HepG2 (cell line): ENCODE measurements at regions not wholly inside any gene's neighbourhood (a gene's known extent, or its start where the extent isn't known, plus 50 kb on each side); places are given as distances from the start of the nearest gene placed in this dataset.

Experiments
- ATAC-seq: fragments of 200-7000 bp; cut with Tn5 transposase; 3 replicates; pipeline ENCODE4 v1.9.1; 2020; ENCODE audit warnings: mild to moderate bottlenecking, moderate library complexity
- BruUV-seq: library from RNA; stranded (reverse); fragments of 400-500 nt; replicated peaks from 2 replicates; lab custom pipeline; 2021; lab: Mats Ljungman, UMichigan
- CTCF ChIA-PET: fragments of 300-600 bp; formaldehyde crosslinking; extraction: SDS; loops from one replicate; lab custom pipeline; 2021; ENCODE audit warnings: low total read pairs, inconsistent platforms, low intra/inter-chr PET ratio; lab: Yijun Ruan, JAX
- POLR2A ChIA-PET: fragments of 350-600 bp; sonication (Branson Sonifier 250); formaldehyde crosslinking; loops from one replicate; lab custom pipeline; 2020; ENCODE audit warnings: antibody characterized with exemption, inconsistent platforms; lab: Yijun Ruan, JAX
- DNase-seq: peaks from one replicate; pipeline ENCODE4 v3.0.0-alpha.2; 2015; ENCODE audit warnings: low spot score
- FAIRE-seq: peaks from 3 replicates; lab custom pipeline; 2011; peaks lifted over from hg19 to GRCh38; lab: Jason Lieb, UNC
- H2AFZ ChIP-seq: one replicate; pipeline ENCODE4 v1.6.1; 2011; ENCODE audit warnings: low read length, inconsistent platforms
- H3K27ac ChIP-seq: fragments of 300-600 bp; 3 replicates; pipeline ENCODE4 v1.8.0; 2011; ENCODE audit warnings: mixed run types, mild to moderate bottlenecking, mixed read lengths, low read length, inconsistent platforms; ENCODE audit not compliant: insufficient read depth; ENCODE audit errors: extremely low read length
- H3K27me3 ChIP-seq, 2 experiments: fragments of 200-600 bp in 1 of 2; 2 replicates in 1 of 2; 3 replicates in 1 of 2; pipeline versions ENCODE4 v1.6.0 to v1.8.0; 2011; ENCODE audit warnings: low read length in 2 of 2, mild to moderate bottlenecking in 2 of 2, moderate library complexity in 2 of 2, inconsistent platforms in 1 of 2; ENCODE audit not compliant: insufficient read depth in 2 of 2, control insufficient read depth in 1 of 2
- H3K36me3 ChIP-seq, 2 experiments: fragments of 200-600 bp in 1 of 2; replicated peaks in 1 of 2; 2 replicates in 1 of 2; 3 replicates in 1 of 2; pipeline versions ENCODE4 v1.5.1 to v1.8.0; 2011; ENCODE audit warnings: low read length in 2 of 2, inconsistent platforms in 1 of 2; ENCODE audit not compliant: insufficient read depth in 2 of 2, control insufficient read depth in 1 of 2
- H3K4me1 ChIP-seq: 2 replicates; pipeline ENCODE4 v1.5.1; 2012; ENCODE audit warnings: low read length, inconsistent platforms; ENCODE audit not compliant: insufficient read depth
- H3K4me2 ChIP-seq: 2 replicates; pipeline ENCODE4 v1.6.0; 2011; ENCODE audit warnings: low read depth, low read length, inconsistent platforms
- H3K4me3 ChIP-seq, 3 experiments: fragments of 200-600 bp in 1 of 3; sonication (generic), shearing (Covaris generic) in 1 of 3; replicated peaks in 1 of 3; 2 replicates each; pipeline ENCODE4 v1.5.1; 2011 to 2016; ENCODE audit warnings: low read length in 3 of 3, inconsistent platforms in 2 of 3, low read depth in 2 of 3, mild to moderate bottlenecking in 2 of 3, control low read depth in 1 of 3, mixed read lengths in 1 of 3; ENCODE audit not compliant: insufficient read depth in 1 of 3
- H3K79me2 ChIP-seq: one replicate; pipeline ENCODE4 v1.6.1; 2011; ENCODE audit warnings: low read length, inconsistent platforms; ENCODE audit not compliant: insufficient read depth
- H3K9ac ChIP-seq: 2 replicates; pipeline ENCODE4 v1.6.0; 2011; ENCODE audit warnings: mild to moderate bottlenecking, low read depth, low read length, inconsistent platforms; ENCODE audit not compliant: insufficient read depth
- H3K9me3 ChIP-seq: 2 replicates; pipeline ENCODE4 v1.5.1; 2012; ENCODE audit warnings: mild to moderate bottlenecking, low read length
- H4K20me1 ChIP-seq: 2 replicates; pipeline ENCODE4 v1.6.0; 2011; ENCODE audit warnings: inconsistent platforms, mild to moderate bottlenecking, low read length, moderate library complexity; ENCODE audit not compliant: insufficient read depth
- ATF7 ChIP-seq, 2 experiments: fragments of 450-650 bp in 1 of 2; sonication (generic) in 1 of 2; formaldehyde crosslinking in 1 of 2; IDR thresholded peaks; 2 replicates each; pipeline versions ENCODE4 v1.4.0 to v1.6.1; 2016 to 2020; ENCODE audit warnings: antibody characterized with exemption in 1 of 2, mild to moderate bottlenecking in 1 of 2, missing genetic modification reagents in 1 of 2
- FOXO1 ChIP-seq: sonication (generic); formaldehyde crosslinking; IDR thresholded peaks from 2 replicates; pipeline ENCODE4 v1.4.0; 2020; ENCODE audit warnings: missing genetic modification reagents
- ISL2 ChIP-seq: sonication (generic); formaldehyde crosslinking; IDR thresholded peaks from 2 replicates; pipeline ENCODE4 v1.5.0; 2020; ENCODE audit warnings: missing genetic modification reagents
- JUNB ChIP-seq: sonication (generic); formaldehyde crosslinking; IDR thresholded peaks from 2 replicates; pipeline ENCODE4 v1.8.0; 2022; ENCODE audit warnings: missing genetic modification reagents, mild to moderate bottlenecking, borderline replicate concordance
- POLR2G ChIP-seq: fragments of 200-400 bp; formaldehyde crosslinking; IDR thresholded peaks from 2 replicates; pipeline ENCODE4 v1.6.1; 2018; ENCODE audit warnings: mild to moderate bottlenecking, low read depth, low read length, moderate library complexity
- SCMH1 ChIP-seq: sonication (generic); formaldehyde crosslinking; IDR thresholded peaks from 2 replicates; pipeline ENCODE4 v1.9.0; 2021; ENCODE audit warnings: missing genetic modification reagents, mild to moderate bottlenecking, borderline replicate concordance
- ZFP36 ChIP-seq: fragments of 150-350 bp; IDR thresholded peaks from 2 replicates; pipeline ENCODE4 v1.6.1; 2018; ENCODE audit warnings: borderline replicate concordance, low read length, low read depth; ENCODE audit not compliant: partially characterized antibody
- ZFP62 ChIP-seq: sonication (generic); formaldehyde crosslinking; IDR thresholded peaks from 2 replicates; pipeline ENCODE4 v1.4.0; 2020; ENCODE audit warnings: missing genetic modification reagents
- ZNF557 ChIP-seq: sonication (generic); formaldehyde crosslinking; IDR thresholded peaks from 2 replicates; pipeline ENCODE4 v1.4.0; 2020; ENCODE audit warnings: missing genetic modification reagents
- ZNF580 ChIP-seq: IDR thresholded peaks from 2 replicates; pipeline ENCODE4 v1.6.1; 2016; ENCODE audit warnings: low read depth, borderline replicate concordance
- WGBS: methylation state at CpG from one replicate; pipeline ENCODE4 v1.1.6; 2017; ENCODE audit warnings: low lambda C conversion rate; 5-methylcytosine and 5-hydroxymethylcytosine counted together
- in situ Hi-C: cut with HindIII; loops from 2 replicates; pipeline ENCODE4 v1.10.0; 2017; ENCODE audit warnings: low pct_unique_long_range_greater_than_20kb; ENCODE audit not compliant: extremely low pct_ligation_motif_present
- intact Hi-C: fragments of 100-400 bp; cut with micrococcal nuclease; formaldehyde crosslinking; loops from one replicate; pipeline ENCODE4 v1.10.0; 2022; ENCODE audit not compliant: unreplicated experiment
- TF ChIP-seq, protein P1 (sequence below): sonication (generic); formaldehyde crosslinking; IDR thresholded peaks from 2 replicates; pipeline ENCODE4 v1.4.0; 2020; ENCODE audit warnings: mild to moderate bottlenecking, missing genetic modification reagents
- TF ChIP-seq, protein P2 (sequence below): sonication (generic); formaldehyde crosslinking; IDR thresholded peaks from 2 replicates; pipeline ENCODE4 v1.4.0; 2020; ENCODE audit warnings: missing genetic modification reagents

DNA sequence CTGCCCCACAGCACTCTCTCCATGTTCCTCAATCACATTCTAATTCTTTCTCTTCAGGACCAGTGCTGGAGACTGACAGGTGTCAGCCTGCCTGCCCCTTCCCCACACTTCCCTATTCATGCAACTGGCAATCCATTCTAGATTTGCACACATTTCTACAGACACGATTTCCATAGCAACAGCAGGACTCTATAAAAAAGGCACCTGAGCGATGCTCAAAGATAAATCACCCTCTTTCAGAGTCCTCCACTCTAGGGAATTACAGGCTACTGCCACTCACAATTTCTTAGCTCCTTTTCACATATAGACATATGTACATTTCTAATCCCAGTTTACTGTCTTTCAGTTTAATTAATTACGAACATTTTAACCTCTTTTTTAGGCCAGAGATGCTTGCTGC is 118.1 kb upstream of the ANKRD1 start:
- H3K27ac ChIP-seq, result no peak overlapping the region

DNA sequence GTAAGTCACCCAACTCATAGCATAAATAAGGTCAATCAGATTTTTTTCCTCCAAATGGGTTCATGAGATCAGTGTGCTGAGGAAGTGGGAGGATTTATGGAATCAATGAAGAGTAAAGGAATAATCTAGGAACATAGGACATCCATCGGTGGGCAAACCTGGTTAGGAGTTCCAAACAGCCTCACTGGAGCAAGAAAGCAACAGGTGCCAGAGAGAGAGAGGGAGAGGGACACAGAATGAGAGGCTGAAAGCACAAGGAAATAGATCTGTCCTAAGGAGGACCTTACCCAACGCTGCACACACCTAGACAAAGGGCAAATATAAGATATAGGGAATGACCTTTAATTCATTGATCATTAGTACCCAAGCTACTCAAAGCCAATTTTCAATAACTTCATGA is 119.5 kb upstream of the ANKRD1 start:
- BruUV-seq, result no TSS peak
- Histone ChIP-seq H3K27ac (no peak overlapping the region), H3K9ac (no peak overlapping the region), H3K4me1 (peaks cover 8% of the 10 kb centered on the region; the same call in 1 of the 2 replicates), H3K79me2 (no peaks in the 10 kb centered on the region), H4K20me1 (no peaks in the 10 kb centered on the region), H2AFZ (no peak overlapping the region), H3K4me2 (no peak overlapping the region), H3K36me3 (no peaks in the 10 kb centered on the region), H3K27me3 (peaks cover 0 to 3% of the 10 kb centered on the region in 2 experiments; a peak in 1 of 5 replicates), H3K9me3 (no peaks in the 10 kb centered on the region), H3K4me3 (no peak overlapping the region)
- FAIRE-seq, result no peak
- in situ Hi-C loops, result no loop called here
- WGBS, result 19% methylated on average over 2 of the region's 2 CpGs
- DNase-seq, result no peak
- no peak for ATAC-seq
- POLR2A ChIA-PET, result no interaction called here
- CTCF ChIA-PET, result no interaction called here
- intact Hi-C loops, result no loop called here
- TF ChIP-seq SCMH1 (CRISPR knock-in tag) (no peak), POLR2G (no peak)
- TF ChIP-seq, protein P1, sequence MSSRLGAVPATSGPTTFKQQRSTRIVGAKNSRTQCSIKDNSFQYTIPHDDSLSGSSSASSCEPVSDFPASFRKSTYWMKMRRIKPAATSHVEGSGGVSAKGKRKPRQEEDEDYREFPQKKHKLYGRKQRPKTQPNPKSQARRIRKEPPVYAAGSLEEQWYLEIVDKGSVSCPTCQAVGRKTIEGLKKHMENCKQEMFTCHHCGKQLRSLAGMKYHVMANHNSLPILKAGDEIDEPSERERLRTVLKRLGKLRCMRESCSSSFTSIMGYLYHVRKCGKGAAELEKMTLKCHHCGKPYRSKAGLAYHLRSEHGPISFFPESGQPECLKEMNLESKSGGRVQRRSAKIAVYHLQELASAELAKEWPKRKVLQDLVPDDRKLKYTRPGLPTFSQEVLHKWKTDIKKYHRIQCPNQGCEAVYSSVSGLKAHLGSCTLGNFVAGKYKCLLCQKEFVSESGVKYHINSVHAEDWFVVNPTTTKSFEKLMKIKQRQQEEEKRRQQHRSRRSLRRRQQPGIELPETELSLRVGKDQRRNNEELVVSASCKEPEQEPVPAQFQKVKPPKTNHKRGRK, result no peak

More for the DNA sequence above, 118.1 kb upstream of the ANKRD1 start:
- WGBS, result 20% methylated on average over 3 of the region's 3 CpGs
- no peak for FAIRE-seq
- ChIA-PET CTCF (no interaction called here), POLR2A (no interaction called here)
- no peak overlapping the region for H3K4me3 ChIP-seq
- no peaks in the 10 kb centered on the region for H3K79me2 ChIP-seq
- intact Hi-C loops (no loop called here), in situ Hi-C loops (no loop called here)
- TF ChIP-seq JUNB (CRISPR knock-in tag) (no peak), FOXO1 (no peak), ZNF557 (CRISPR knock-in tag) (no peak), POLR2G (no peak), ZFP36 (no peak), ISL2 (CRISPR knock-in tag) (no peak), ATF7 (IDR thresholded peaks at IDR 0.05) (no peak), ATF7 (CRISPR knock-in tag; IDR thresholded peaks at IDR 0.05) (no peak), ZFP62 (CRISPR knock-in tag) (no peak), ZNF580 (CRISPR knock-in tag) (no peak)
- TF ChIP-seq, protein P2, sequence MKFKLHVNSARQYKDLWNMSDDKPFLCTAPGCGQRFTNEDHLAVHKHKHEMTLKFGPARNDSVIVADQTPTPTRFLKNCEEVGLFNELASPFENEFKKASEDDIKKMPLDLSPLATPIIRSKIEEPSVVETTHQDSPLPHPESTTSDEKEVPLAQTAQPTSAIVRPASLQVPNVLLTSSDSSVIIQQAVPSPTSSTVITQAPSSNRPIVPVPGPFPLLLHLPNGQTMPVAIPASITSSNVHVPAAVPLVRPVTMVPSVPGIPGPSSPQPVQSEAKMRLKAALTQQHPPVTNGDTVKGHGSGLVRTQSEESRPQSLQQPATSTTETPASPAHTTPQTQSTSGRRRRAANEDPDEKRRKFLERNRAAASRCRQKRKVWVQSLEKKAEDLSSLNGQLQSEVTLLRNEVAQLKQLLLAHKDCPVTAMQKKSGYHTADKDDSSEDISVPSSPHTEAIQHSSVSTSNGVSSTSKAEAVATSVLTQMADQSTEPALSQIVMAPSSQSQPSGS (CRISPR knock-in tag), result no peak
- no peak overlapping the region for H3K4me2 ChIP-seq
- peaks cover 18% of the 10 kb centered on the region for H3K4me1 ChIP-seq
- BruUV-seq, result no TSS peak
- ATAC-seq, result no peak
- H2AFZ ChIP-seq, result no peak overlapping the region
- peaks cover 0 to 3% of the 10 kb centered on the region in 2 experiments; a peak in 1 of 5 replicates for H3K27me3 ChIP-seq
- H3K36me3 ChIP-seq, result no peaks in the 10 kb centered on the region
- H4K20me1 ChIP-seq, result no peaks in the 10 kb centered on the region
- H3K9ac ChIP-seq, result no peak overlapping the region
- DNase-seq, result no peak
- H3K9me3 ChIP-seq, result no peaks in the 10 kb centered on the region
